Mammary epithelial cell (primary cell): ENCODE measurements at regions not wholly inside any gene's neighbourhood (a gene's known extent, or its start where the extent isn't known, plus 50 kb on each side); places are given as distances from the start of the nearest gene placed in this dataset.

Experiments used
- EZH2 ChIP-seq: IDR thresholded peaks from 2 replicates; pipeline ENCODE4 v1.6.1; 2012; ENCODE audit warnings: low read length, inconsistent platforms, borderline replicate concordance
- TF ChIP-seq, protein P1 (sequence below), 2 donors: IDR thresholded peaks in 1 of 2; conservative IDR thresholded peaks in 1 of 2; 2 replicates each; pipeline ENCODE4 v1.5.1; 2011 to 2012; ENCODE audit warnings: inconsistent platforms in 2 of 2, low read length in 2 of 2, mild to moderate bottlenecking in 2 of 2, control low read depth in 1 of 2, low read depth in 1 of 2; ENCODE audit not compliant: insufficient read depth in 1 of 2; ENCODE audit errors: extremely low read depth in 1 of 2

DNA sequence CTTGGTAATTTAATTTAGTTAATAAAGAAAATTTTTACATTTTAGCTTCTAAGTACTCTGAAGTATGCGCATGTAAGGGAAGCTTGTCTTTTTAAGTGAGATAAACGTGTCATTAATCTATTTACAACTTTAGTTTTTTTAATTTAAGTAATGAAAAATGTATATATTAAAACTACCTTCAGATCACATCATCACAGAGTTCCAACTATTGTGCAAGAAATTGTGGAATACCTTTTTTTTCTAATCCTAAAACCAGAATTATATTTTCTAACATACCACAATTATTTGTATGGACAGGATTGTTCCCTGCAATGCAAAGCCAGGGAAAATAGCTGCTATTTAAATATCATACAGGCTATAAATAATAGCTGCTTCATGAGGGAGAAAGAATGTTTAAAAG is 303.2 kb upstream of the KCND2 start:
- TF ChIP-seq, protein P1, sequence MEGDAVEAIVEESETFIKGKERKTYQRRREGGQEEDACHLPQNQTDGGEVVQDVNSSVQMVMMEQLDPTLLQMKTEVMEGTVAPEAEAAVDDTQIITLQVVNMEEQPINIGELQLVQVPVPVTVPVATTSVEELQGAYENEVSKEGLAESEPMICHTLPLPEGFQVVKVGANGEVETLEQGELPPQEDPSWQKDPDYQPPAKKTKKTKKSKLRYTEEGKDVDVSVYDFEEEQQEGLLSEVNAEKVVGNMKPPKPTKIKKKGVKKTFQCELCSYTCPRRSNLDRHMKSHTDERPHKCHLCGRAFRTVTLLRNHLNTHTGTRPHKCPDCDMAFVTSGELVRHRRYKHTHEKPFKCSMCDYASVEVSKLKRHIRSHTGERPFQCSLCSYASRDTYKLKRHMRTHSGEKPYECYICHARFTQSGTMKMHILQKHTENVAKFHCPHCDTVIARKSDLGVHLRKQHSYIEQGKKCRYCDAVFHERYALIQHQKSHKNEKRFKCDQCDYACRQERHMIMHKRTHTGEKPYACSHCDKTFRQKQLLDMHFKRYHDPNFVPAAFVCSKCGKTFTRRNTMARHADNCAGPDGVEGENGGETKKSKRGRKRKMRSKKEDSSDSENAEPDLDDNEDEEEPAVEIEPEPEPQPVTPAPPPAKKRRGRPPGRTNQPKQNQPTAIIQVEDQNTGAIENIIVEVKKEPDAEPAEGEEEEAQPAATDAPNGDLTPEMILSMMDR (conservative IDR thresholded peaks at IDR 0.05 in 1 of 2, IDR thresholded peaks at IDR 0.05 in 1 of 2; ENCODE audit: extremely low read depth in 1 of 2, insufficient read depth in 1 of 2, low read depth in 1 of 2, low read length in 2 of 2): no peak
- TF ChIP-seq EZH2: no peak
